Stimulated activated naive CD4-positive, alpha-beta T cell treated with Interleukin-2 at 50 U/mL for 16 hours (primary cell): ENCODE measurements at regions not wholly inside any gene's neighbourhood (a gene's known extent, or its start where the extent isn't known, plus 50 kb on each side); places are given as distances from the start of the nearest gene placed in this dataset.

ENCODE experiments used
- DNase-seq: peaks from one replicate; lab custom pipeline; 2025; lab: John Stamatoyannopoulos, UW

GRCh38 chr5:99005506-99005905 is 76.7 kb upstream of the CHD1 start:
- DNase-seq, result no peak

GRCh38 chr5:99004960-99005359 is 76.2 kb upstream of the CHD1 start:
- DNase-seq, result no peak

- no peak for DNase-seq
Measured at GRCh38 chr5:99000876-99001275, 72.1 kb upstream of the CHD1 start.

GRCh38 chr5:99000221-99000620 is 71.4 kb upstream of the CHD1 start:
- DNase-seq, result no peak

- DNase-seq, result no peak
Measured at GRCh38 chr5:98999631-99000030, 70.8 kb upstream of the CHD1 start.

GRCh38 chr5:98997000-98997399 is 68.2 kb upstream of the CHD1 start:
- no peak for DNase-seq

GRCh38 chr5:98994611-98995010 is 65.8 kb upstream of the CHD1 start:
- no peak for DNase-seq

GRCh38 chr5:98993512-98993911 is 64.7 kb upstream of the CHD1 start:
- no peak for DNase-seq

- no peak for DNase-seq
Measured at GRCh38 chr5:98992552-98992951, 63.7 kb upstream of the CHD1 start.

- no peak for DNase-seq
Measured at GRCh38 chr5:98989727-98990126, 60.9 kb upstream of the CHD1 start.

- DNase-seq, result no peak
Measured at GRCh38 chr5:98986587-98986986, 57.8 kb upstream of the CHD1 start.

GRCh38 chr5:98982880-98983279 is 54.1 kb upstream of the CHD1 start:
- DNase-seq, result no peak
